ENCODE measurements at regions not wholly inside any gene's neighbourhood (a gene's known extent, or its start where the extent isn't known, plus 50 kb on each side); places are given as distances from the start of the nearest gene placed in this dataset.
A peak's percentile ranks its signal among the peaks of the same experiment; 100 is the strongest.

DNA sequence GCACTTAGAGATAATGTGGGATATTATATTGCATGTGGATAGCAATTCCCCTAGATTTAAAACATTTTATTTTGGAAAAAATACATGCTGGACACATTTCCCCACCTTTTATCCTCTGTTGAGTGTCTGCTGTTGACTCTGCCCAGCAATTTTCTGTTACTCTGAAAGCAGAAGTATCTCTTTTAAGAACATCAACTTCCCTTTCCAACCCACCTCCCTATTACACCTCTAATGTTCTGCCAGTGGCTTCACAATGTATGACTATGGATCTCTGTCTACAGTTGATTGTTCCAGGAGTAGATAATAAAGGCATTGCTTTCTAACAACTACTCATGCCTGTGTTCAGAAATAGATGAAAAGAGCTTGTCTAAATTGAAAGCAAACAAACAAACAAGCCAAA, 754.8 kb upstream of the SLITRK6 start (continued):
- TF ChIP-seq, protein P1, sequence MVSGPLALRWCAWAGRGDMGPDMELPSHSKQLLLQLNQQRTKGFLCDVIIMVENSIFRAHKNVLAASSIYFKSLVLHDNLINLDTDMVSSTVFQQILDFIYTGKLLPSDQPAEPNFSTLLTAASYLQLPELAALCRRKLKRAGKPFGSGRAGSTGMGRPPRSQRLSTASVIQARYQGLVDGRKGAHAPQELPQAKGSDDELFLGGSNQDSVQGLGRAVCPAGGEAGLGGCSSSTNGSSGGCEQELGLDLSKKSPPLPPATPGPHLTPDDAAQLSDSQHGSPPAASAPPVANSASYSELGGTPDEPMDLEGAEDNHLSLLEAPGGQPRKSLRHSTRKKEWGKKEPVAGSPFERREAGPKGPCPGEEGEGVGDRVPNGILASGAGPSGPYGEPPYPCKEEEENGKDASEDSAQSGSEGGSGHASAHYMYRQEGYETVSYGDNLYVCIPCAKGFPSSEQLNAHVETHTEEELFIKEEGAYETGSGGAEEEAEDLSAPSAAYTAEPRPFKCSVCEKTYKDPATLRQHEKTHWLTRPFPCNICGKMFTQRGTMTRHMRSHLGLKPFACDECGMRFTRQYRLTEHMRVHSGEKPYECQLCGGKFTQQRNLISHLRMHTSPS (CRISPR knock-in tag; IDR thresholded peaks at IDR 0.05; ENCODE audit: low read depth): no peak

DNA sequence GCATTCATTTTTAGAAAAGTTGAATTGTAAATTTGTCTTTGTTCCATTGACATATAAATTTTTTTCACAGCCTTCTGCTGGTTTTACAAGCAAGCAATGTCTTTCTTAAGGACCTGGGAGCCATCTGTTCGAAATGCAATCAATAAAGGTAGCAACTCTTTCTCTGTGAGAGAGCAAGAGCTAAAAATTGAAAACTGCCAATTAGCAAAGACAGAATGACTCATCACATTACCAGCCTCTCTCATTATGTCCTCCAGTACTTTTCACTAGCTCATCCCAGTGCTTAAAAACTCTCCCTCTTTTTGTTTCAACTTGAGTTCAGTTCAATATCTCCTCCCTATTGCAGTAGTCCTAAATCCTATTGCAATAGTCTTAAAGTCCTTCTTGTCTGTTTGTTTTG, 760.7 kb upstream of the SLITRK6 start:
- no peak overlapping the region for H2AFZ ChIP-seq (ENCODE audit: low read length)
- H3K4me2 ChIP-seq (ENCODE audit: low read depth, low read length): no peak overlapping the region
- H3K27me3 ChIP-seq (ENCODE audit: control insufficient read depth in 1 of 2, insufficient read depth in 2 of 2, low read length in 2 of 2): no peaks in the 10 kb centered on the region
- ChIA-PET POLR2A (no interaction called here), CTCF (ENCODE audit: low intra/inter-chr PET ratio, low total read pairs) (no interaction called here)
- no peaks in the 10 kb centered on the region for H3K79me2 ChIP-seq (ENCODE audit: insufficient read depth, low read length)
- H3K9me3 ChIP-seq (ENCODE audit: low read length): no peaks in the 10 kb centered on the region
- H3K4me3 ChIP-seq (replicated peaks in 1 of 3; ENCODE audit: insufficient read depth in 1 of 3, low read depth in 2 of 3, low read length in 3 of 3): no peak overlapping the region
- intact Hi-C loops (cut with micrococcal nuclease; ENCODE audit: unreplicated experiment): no loop called here
- no TSS peak for BruUV-seq (replicated peaks)
- FAIRE-seq (no peak), ATAC-seq (no peak), DNase-seq (ENCODE audit: low spot score) (no peak)
- WGBS (ENCODE audit: low lambda C conversion rate): 0% methylated on average over 1 of the region's 1 CpG
- H3K9ac ChIP-seq (ENCODE audit: insufficient read depth, low read depth, low read length): no peak overlapping the region
- H3K4me1 ChIP-seq (ENCODE audit: insufficient read depth, low read length): no peaks in the 10 kb centered on the region
- in situ Hi-C loops (cut with HindIII; ENCODE audit: extremely low pct_ligation_motif_present, low pct_unique_long_range_greater_than_20kb): no loop called here
- no peaks in the 10 kb centered on the region for H4K20me1 ChIP-seq (ENCODE audit: insufficient read depth, low read length)
- H3K36me3 ChIP-seq (replicated peaks in 1 of 2; ENCODE audit: control insufficient read depth in 1 of 2, insufficient read depth in 2 of 2, low read length in 2 of 2): no peaks in the 10 kb centered on the region
- no peak for TF ChIP-seq NAIF1 (CRISPR knock-in tag; IDR thresholded peaks at IDR 0.05; ENCODE audit: borderline replicate concordance)
- TF ChIP-seq NFE2L2 (IDR thresholded peaks at IDR 0.05; ENCODE audit: low read length): 0 out of 2 replicates have a peak, but pooled peaks have one; percentile 26
- TF ChIP-seq, protein P2, sequence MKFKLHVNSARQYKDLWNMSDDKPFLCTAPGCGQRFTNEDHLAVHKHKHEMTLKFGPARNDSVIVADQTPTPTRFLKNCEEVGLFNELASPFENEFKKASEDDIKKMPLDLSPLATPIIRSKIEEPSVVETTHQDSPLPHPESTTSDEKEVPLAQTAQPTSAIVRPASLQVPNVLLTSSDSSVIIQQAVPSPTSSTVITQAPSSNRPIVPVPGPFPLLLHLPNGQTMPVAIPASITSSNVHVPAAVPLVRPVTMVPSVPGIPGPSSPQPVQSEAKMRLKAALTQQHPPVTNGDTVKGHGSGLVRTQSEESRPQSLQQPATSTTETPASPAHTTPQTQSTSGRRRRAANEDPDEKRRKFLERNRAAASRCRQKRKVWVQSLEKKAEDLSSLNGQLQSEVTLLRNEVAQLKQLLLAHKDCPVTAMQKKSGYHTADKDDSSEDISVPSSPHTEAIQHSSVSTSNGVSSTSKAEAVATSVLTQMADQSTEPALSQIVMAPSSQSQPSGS (CRISPR knock-in tag; IDR thresholded peaks at IDR 0.05): no peak
- no peak for TF ChIP-seq SCMH1 (CRISPR knock-in tag; IDR thresholded peaks at IDR 0.05; ENCODE audit: borderline replicate concordance)
- H3K27ac ChIP-seq (ENCODE audit: extremely low read length, insufficient read depth, low read length): no peak overlapping the region

All from HepG2 (cell line).